OCI-LY7 (cell line): ENCODE measurements at regions not wholly inside any gene's neighbourhood (a gene's known extent, or its start where the extent isn't known, plus 50 kb on each side); places are given as distances from the start of the nearest gene placed in this dataset.
"Not testable (repeated sequence)": the region's sequence is repeated elsewhere in the genome, so short reads cannot be mapped to it uniquely, and the experiment has no call there.

Source experiments
- BruUV-seq: library from RNA; stranded (reverse); fragments of 400-500 nt; replicated peaks from 2 replicates; lab custom pipeline; 2021; lab: Mats Ljungman, UMichigan
- CTCF ChIA-PET: fragments of 300-600 bp; sonication (Branson Sonifier 250); formaldehyde crosslinking; loops from one replicate; lab custom pipeline; 2022; ENCODE audit warnings: antibody characterized with exemption; ENCODE audit not compliant: unreplicated experiment; lab: Charles Lee
- POLR2A ChIA-PET: fragments of 300-600 bp; sonication (Branson Sonifier 250); formaldehyde crosslinking; loops from one replicate; lab custom pipeline; 2022; ENCODE audit warnings: antibody characterized with exemption; lab: Charles Lee
- DNase-seq: peaks from one replicate; pipeline ENCODE4 v3.0.0-alpha.2; 2015; ENCODE audit warnings: low spot score
- H2AFZ ChIP-seq: fragments of 200-600 bp; sonication (generic), shearing (Covaris generic); 2 replicates; pipeline ENCODE4 v1.6.1; 2014; ENCODE audit warnings: mild to moderate bottlenecking, antibody characterized with exemption, low read length, moderate library complexity
- H3K27ac ChIP-seq: fragments of 200-600 bp; sonication (generic); 2 replicates; pipeline ENCODE4 v1.5.1; 2014; ENCODE audit warnings: mixed run types, low read depth, mild to moderate bottlenecking, moderate library complexity, low read length, inconsistent platforms; ENCODE audit not compliant: poor library complexity, severe bottlenecking
- H3K36me3 ChIP-seq: fragments of 200-600 bp; sonication (generic); 2 replicates; pipeline ENCODE4 v1.6.1; 2014; ENCODE audit warnings: mild to moderate bottlenecking, antibody characterized with exemption, low read length, moderate library complexity, mixed read lengths; ENCODE audit not compliant: insufficient read depth
- H3K4me1 ChIP-seq: fragments of 200-600 bp; sonication (generic); 2 replicates; pipeline ENCODE4 v1.5.1; 2014; ENCODE audit warnings: mild to moderate bottlenecking, low read length; ENCODE audit not compliant: insufficient read depth, poor library complexity, severe bottlenecking
- H3K4me2 ChIP-seq: fragments of 200-600 bp; sonication (generic); 2 replicates; pipeline ENCODE4 v1.6.1; 2014; ENCODE audit warnings: mild to moderate bottlenecking, low read length
- H3K4me3 ChIP-seq: fragments of 200-600 bp; sonication (generic); 2 replicates; pipeline ENCODE4 v1.5.1; 2014; ENCODE audit warnings: mild to moderate bottlenecking, low read depth, low read length; ENCODE audit not compliant: poor library complexity, severe bottlenecking
- H3K79me2 ChIP-seq: fragments of 200-600 bp; sonication (generic); 2 replicates; pipeline ENCODE4 v1.6.1; 2016; ENCODE audit warnings: low read depth, mild to moderate bottlenecking, low read length, moderate library complexity, mixed read lengths; ENCODE audit not compliant: insufficient read depth
- H3K9me2 ChIP-seq: fragments of 200-600 bp; sonication (generic); 2 replicates; pipeline ENCODE4 v1.6.1; 2016; ENCODE audit warnings: mild to moderate bottlenecking, low read length, mixed read lengths; ENCODE audit not compliant: insufficient read depth
- H3K9me3 ChIP-seq: fragments of 200-600 bp; sonication (generic); 2 replicates; pipeline ENCODE4 v1.6.1; 2014; ENCODE audit warnings: mild to moderate bottlenecking, mixed run types, low read length, mixed read lengths
- H4K20me1 ChIP-seq: fragments of 200-600 bp; sonication (generic); 2 replicates; pipeline ENCODE4 v1.6.1; 2014; ENCODE audit warnings: mild to moderate bottlenecking, antibody characterized with exemption, low read length, moderate library complexity, mixed read lengths; ENCODE audit not compliant: insufficient read depth
- EZH2phosphoT487 ChIP-seq: fragments of 200-600 bp; sonication (generic); IDR thresholded peaks from 2 replicates; pipeline ENCODE4 v1.6.1; 2018; ENCODE audit warnings: low read depth, borderline replicate concordance, mild to moderate bottlenecking, mixed run types, antibody characterized with exemption, low read length, moderate library complexity, mixed read lengths
- intact Hi-C: fragments of 100-400 bp; cut with micrococcal nuclease; formaldehyde crosslinking; loops from one replicate; pipeline ENCODE4 v1.10.0; 2022; ENCODE audit not compliant: unreplicated experiment
- TF ChIP-seq, protein P1 (sequence below): fragments of 200-600 bp; sonication (generic); conservative IDR thresholded peaks from 2 replicates; pipeline ENCODE4 v1.5.1; 2014; ENCODE audit warnings: mild to moderate bottlenecking, antibody characterized with exemption, low read length, moderate library complexity, mixed read lengths

DNA sequence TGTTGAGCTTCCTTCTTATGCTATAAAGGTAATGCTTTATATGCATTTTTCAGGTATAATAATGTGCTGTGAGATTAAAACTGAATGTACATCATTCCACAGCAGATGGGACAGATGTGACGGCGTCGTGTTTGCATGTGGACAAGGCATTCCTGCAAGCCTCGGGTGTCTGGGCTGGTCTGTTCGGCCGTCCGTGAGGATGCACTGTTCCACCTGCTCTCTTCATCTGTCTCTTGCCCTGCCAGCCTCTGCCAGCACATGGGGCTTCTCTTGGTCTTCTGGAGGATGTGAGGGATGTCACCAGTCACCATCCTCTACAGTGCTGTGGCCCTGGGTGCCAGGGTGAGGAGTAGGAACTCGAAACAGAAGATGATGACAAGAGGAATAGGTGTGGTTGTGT, 223.2 kb downstream of the ERMARD start:
- no peaks in the 10 kb centered on the region for H3K4me1 ChIP-seq
- H3K9me3 ChIP-seq: no peaks in the 10 kb centered on the region
- H3K27ac ChIP-seq: no peak overlapping the region
- no peak overlapping the region for H2AFZ ChIP-seq
- BruUV-seq: no TSS peak
- no peak overlapping the region for H3K4me2 ChIP-seq
- ChIA-PET CTCF (interaction anchor here (1.1 kb wide), 1 partner anchor 8 kb away, joined by 11 read pairs; no protein-coding TSS in a partner anchor), POLR2A (no interaction called here)
- intact Hi-C loops: no loop called here
- TF ChIP-seq, protein P1, sequence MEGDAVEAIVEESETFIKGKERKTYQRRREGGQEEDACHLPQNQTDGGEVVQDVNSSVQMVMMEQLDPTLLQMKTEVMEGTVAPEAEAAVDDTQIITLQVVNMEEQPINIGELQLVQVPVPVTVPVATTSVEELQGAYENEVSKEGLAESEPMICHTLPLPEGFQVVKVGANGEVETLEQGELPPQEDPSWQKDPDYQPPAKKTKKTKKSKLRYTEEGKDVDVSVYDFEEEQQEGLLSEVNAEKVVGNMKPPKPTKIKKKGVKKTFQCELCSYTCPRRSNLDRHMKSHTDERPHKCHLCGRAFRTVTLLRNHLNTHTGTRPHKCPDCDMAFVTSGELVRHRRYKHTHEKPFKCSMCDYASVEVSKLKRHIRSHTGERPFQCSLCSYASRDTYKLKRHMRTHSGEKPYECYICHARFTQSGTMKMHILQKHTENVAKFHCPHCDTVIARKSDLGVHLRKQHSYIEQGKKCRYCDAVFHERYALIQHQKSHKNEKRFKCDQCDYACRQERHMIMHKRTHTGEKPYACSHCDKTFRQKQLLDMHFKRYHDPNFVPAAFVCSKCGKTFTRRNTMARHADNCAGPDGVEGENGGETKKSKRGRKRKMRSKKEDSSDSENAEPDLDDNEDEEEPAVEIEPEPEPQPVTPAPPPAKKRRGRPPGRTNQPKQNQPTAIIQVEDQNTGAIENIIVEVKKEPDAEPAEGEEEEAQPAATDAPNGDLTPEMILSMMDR: no peak
- no peak for TF ChIP-seq EZH2phosphoT487
- no peak for DNase-seq
- H3K79me2 ChIP-seq: no peaks in the 10 kb centered on the region
- H3K9me2 ChIP-seq: no peaks in the 10 kb centered on the region
- no peaks in the 10 kb centered on the region for H3K36me3 ChIP-seq
- H3K4me3 ChIP-seq: no peak overlapping the region
- no peaks in the 10 kb centered on the region for H4K20me1 ChIP-seq

- H2AFZ ChIP-seq, H3K4me1 ChIP-seq, H3K4me3 ChIP-seq, H3K4me2 ChIP-seq, DNase-seq, BruUV-seq, H3K9me3 ChIP-seq, CTCF ChIA-PET, H3K36me3 ChIP-seq, H3K9me2 ChIP-seq, intact Hi-C loops, H3K27ac ChIP-seq, H3K79me2 ChIP-seq, H4K20me1 ChIP-seq, POLR2A ChIA-PET: not testable (repeated sequence)
Observed at GRCh38 chr6:169973588-169974467, 222.4 kb downstream of the ERMARD start.

GRCh38 chr6:169972736-169973135, 221.3 kb downstream of the ERMARD start:
- Histone ChIP-seq H3K36me3 (no peaks in the 10 kb centered on the region), H3K9me2 (no peaks in the 10 kb centered on the region), H4K20me1 (no peaks in the 10 kb centered on the region), H3K4me3 (no peak overlapping the region), H3K9me3 (no peaks in the 10 kb centered on the region), H3K79me2 (no peaks in the 10 kb centered on the region), H3K27ac (no peak overlapping the region), H2AFZ (no peak overlapping the region), H3K4me2 (no peak overlapping the region), H3K4me1 (no peaks in the 10 kb centered on the region)
- no peak for DNase-seq
- CTCF ChIA-PET: no interaction called here
- POLR2A ChIA-PET: no interaction called here
- intact Hi-C loops: no loop called here
- TF ChIP-seq, protein P1: no peak
- no peak for TF ChIP-seq EZH2phosphoT487
- no TSS peak for BruUV-seq
